GM12873 (cell line): ENCODE measurements at regions not wholly inside any gene's neighbourhood (a gene's known extent, or its start where the extent isn't known, plus 50 kb on each side); places are given as distances from the start of the nearest gene placed in this dataset.

Source experiments
- CTCF ChIP-seq: IDR thresholded peaks from 2 replicates; pipeline ENCODE4 v1.5.1; 2012; ENCODE audit warnings: low read depth, mild to moderate bottlenecking, moderate library complexity, low read length, control low read depth; ENCODE audit not compliant: insufficient read depth; ENCODE audit errors: missing control alignments

GRCh38 chr11:44400431-44400830 is 90.5 kb upstream of the ALX4 start:
- TF ChIP-seq CTCF = no peak

GRCh38 chr11:44402466-44403075 is 92.6 kb upstream of the ALX4 start:
- no peak for TF ChIP-seq CTCF

- no peak for TF ChIP-seq CTCF
Measured at GRCh38 chr11:44403176-44403575, 93.2 kb upstream of the ALX4 start.

- TF ChIP-seq CTCF = no peak
Measured at GRCh38 chr11:44403587-44404273, 93.8 kb upstream of the ALX4 start.

GRCh38 chr11:44404301-44404700 is 94.4 kb upstream of the ALX4 start:
- TF ChIP-seq CTCF = no peak

- no peak for TF ChIP-seq CTCF
Measured at GRCh38 chr11:44404736-44405395, 94.9 kb upstream of the ALX4 start.

GRCh38 chr11:44407211-44407996 is 97.5 kb upstream of the ALX4 start:
- no peak for TF ChIP-seq CTCF
